Endodermal cell (in vitro differentiated cells): ENCODE measurements at regions not wholly inside any gene's neighbourhood (a gene's known extent, or its start where the extent isn't known, plus 50 kb on each side); places are given as distances from the start of the nearest gene placed in this dataset.
"Not testable (repeated sequence)": the region's sequence is repeated elsewhere in the genome, so short reads cannot be mapped to it uniquely, and the experiment has no call there.

Experiments used
- DNase-seq: peaks from one replicate; pipeline ENCODE4 v3.0.0-alpha.2; 2017
- H3K27ac ChIP-seq: 2 replicates; pipeline ENCODE4 v1.5.1; 2013; ENCODE audit warnings: mild to moderate bottlenecking, low read depth, low read length, moderate library complexity
- H3K27me3 ChIP-seq: 2 replicates; pipeline ENCODE4 v1.6.1; 2013; ENCODE audit warnings: mild to moderate bottlenecking, low read length, moderate library complexity; ENCODE audit not compliant: insufficient read depth, control insufficient read depth, poor library complexity, severe bottlenecking
- H3K36me3 ChIP-seq: 2 replicates; pipeline ENCODE4 v1.7.0; 2013; ENCODE audit warnings: mild to moderate bottlenecking, low read length, moderate library complexity; ENCODE audit not compliant: control insufficient read depth, insufficient read depth
- H3K4me1 ChIP-seq: one replicate; pipeline ENCODE4 v1.7.0; 2013; ENCODE audit warnings: low read length; ENCODE audit not compliant: control insufficient read depth, insufficient read depth
- H3K4me3 ChIP-seq: 2 replicates; pipeline ENCODE4 v1.5.1; 2013; ENCODE audit warnings: mild to moderate bottlenecking, low read length, moderate library complexity
- H3K9ac ChIP-seq: 2 replicates; pipeline ENCODE4 v1.6.1; 2013; ENCODE audit warnings: mild to moderate bottlenecking, low read length, moderate library complexity; ENCODE audit not compliant: poor library complexity, severe bottlenecking; ENCODE audit errors: extremely low read depth
- H3K9me3 ChIP-seq: 2 replicates; pipeline ENCODE4 v1.6.1; 2013; ENCODE audit warnings: mild to moderate bottlenecking, low read length, moderate library complexity; ENCODE audit not compliant: control insufficient read depth
- H3K27ac Mint-ChIP-seq: 2 replicates; pipeline ENCODE4 v1.8.0; 2020; ENCODE audit warnings: mixed read lengths
- H3K27me3 Mint-ChIP-seq: 2 replicates; pipeline ENCODE4 v1.8.0; 2021; ENCODE audit warnings: mild to moderate bottlenecking, mixed read lengths; ENCODE audit not compliant: insufficient read depth
- H3K36me3 Mint-ChIP-seq: 2 replicates; pipeline ENCODE4 v1.8.0; 2020; ENCODE audit warnings: low read depth, mixed read lengths
- H3K4me1 Mint-ChIP-seq: 2 replicates; pipeline ENCODE4 v1.8.0; 2020; ENCODE audit warnings: mixed read lengths
- H3K4me3 Mint-ChIP-seq: 2 replicates; pipeline ENCODE4 v1.8.0; 2020; ENCODE audit warnings: mild to moderate bottlenecking, moderate library complexity, mixed read lengths
- H3K9me3 Mint-ChIP-seq: 2 replicates; pipeline ENCODE4 v1.8.0; 2020; ENCODE audit warnings: mild to moderate bottlenecking, mixed read lengths
- CTCF ChIP-seq: fragments of 200-600 bp; sonication (generic); conservative IDR thresholded peaks from 2 replicates; pipeline ENCODE4 v1.5.0; 2021; ENCODE audit warnings: antibody characterized with exemption, mild to moderate bottlenecking
- WGBS, 2 experiments: methylation state at CpG; one replicate each; pipeline versions ENCODE4 v1.1.5 to v1.1.7; 2013; ENCODE audit warnings: missing lambda C conversion rate in 2 of 2, mixed read lengths in 1 of 2; ENCODE audit not compliant: insufficient coverage in 1 of 2, insufficient read length in 1 of 2; 5-methylcytosine and 5-hydroxymethylcytosine counted together

GRCh38 chr3:91442063-91442462 lies 2334.6 kb downstream of the EPHA3 start:
- H3K36me3 Mint-ChIP-seq, H3K4me1 ChIP-seq, H3K4me3 Mint-ChIP-seq, H3K27me3 Mint-ChIP-seq, H3K27ac ChIP-seq, H3K4me3 ChIP-seq, H3K9me3 ChIP-seq, H3K27me3 ChIP-seq, H3K27ac Mint-ChIP-seq, H3K9ac ChIP-seq, H3K36me3 ChIP-seq, H3K4me1 Mint-ChIP-seq, DNase-seq: not testable (repeated sequence)
- TF ChIP-seq CTCF, result peak; percentile 46
- peaks cover 15% of the 10 kb centered on the region for H3K9me3 Mint-ChIP-seq

- not testable (repeated sequence) for H3K27me3 ChIP-seq, H3K4me3 Mint-ChIP-seq, H3K4me3 ChIP-seq, H3K9me3 ChIP-seq, H3K4me1 ChIP-seq, H3K4me1 Mint-ChIP-seq, H3K36me3 ChIP-seq, DNase-seq, H3K9ac ChIP-seq, H3K27ac ChIP-seq, H3K27ac Mint-ChIP-seq, H3K27me3 Mint-ChIP-seq, H3K36me3 Mint-ChIP-seq
- WGBS, 2 experiments, result 0% methylated on average over 1 of the region's 4 CpGs; no CpG with 5 or more reads in 1 of the 2 experiments
- H3K9me3 Mint-ChIP-seq, result peaks cover 13% of the 10 kb centered on the region
Measured at GRCh38 chr3:91442483-91442882, 2335.1 kb downstream of the EPHA3 start.

GRCh38 chr3:91448379-91448778 lies 2341.0 kb downstream of the EPHA3 start:
- H3K4me3 ChIP-seq, H3K27me3 Mint-ChIP-seq, H3K36me3 Mint-ChIP-seq, H3K36me3 ChIP-seq, H3K27ac Mint-ChIP-seq, H3K27me3 ChIP-seq, H3K4me3 Mint-ChIP-seq, H3K4me1 Mint-ChIP-seq, H3K9ac ChIP-seq, H3K4me1 ChIP-seq, H3K9me3 ChIP-seq, H3K27ac ChIP-seq, DNase-seq: not testable (repeated sequence)
- WGBS, 2 experiments, result 85% methylated on average over 1 of the region's 2 CpGs; no CpG with 5 or more reads in 1 of the 2 experiments
- H3K9me3 Mint-ChIP-seq, result peaks cover 22% of the 10 kb centered on the region

- H3K4me1 Mint-ChIP-seq, H3K27me3 Mint-ChIP-seq, H3K4me3 ChIP-seq, DNase-seq, H3K9me3 ChIP-seq, H3K27ac Mint-ChIP-seq, H3K9ac ChIP-seq, H3K27ac ChIP-seq, H3K4me3 Mint-ChIP-seq, H3K4me1 ChIP-seq, H3K36me3 ChIP-seq, H3K27me3 ChIP-seq, H3K36me3 Mint-ChIP-seq: not testable (repeated sequence)
- WGBS, 2 experiments, result no CpG with 5 or more reads among the region's 1 CpG
- H3K9me3 Mint-ChIP-seq, result peaks cover 27% of the 10 kb centered on the region
Measured at GRCh38 chr3:91466517-91466916, 2359.1 kb downstream of the EPHA3 start.
